Panc1 (cell line): ENCODE measurements at regions not wholly inside any gene's neighbourhood (a gene's known extent, or its start where the extent isn't known, plus 50 kb on each side); places are given as distances from the start of the nearest gene placed in this dataset.

Experiments
- POLR2AphosphoS5 ChIP-seq: IDR thresholded peaks from 2 replicates; pipeline ENCODE4 v1.6.1; 2012; ENCODE audit warnings: mild to moderate bottlenecking, low read depth, low read length, moderate library complexity
- SIN3A ChIP-seq: IDR thresholded peaks from 2 replicates; pipeline ENCODE4 v1.6.1; 2012; ENCODE audit warnings: low read depth, mild to moderate bottlenecking, low read length, moderate library complexity, borderline replicate concordance; ENCODE audit not compliant: insufficient read depth
- TCF7L2 ChIP-seq: IDR thresholded peaks from 2 replicates; pipeline ENCODE4 v1.6.1; 2011; ENCODE audit warnings: mild to moderate bottlenecking, low read depth, low read length, inconsistent platforms
- TF ChIP-seq, protein P1 (sequence below): fragments of 450-650 bp; IDR thresholded peaks from 2 replicates; pipeline ENCODE4 v1.5.1; 2017; ENCODE audit warnings: mild to moderate bottlenecking
- TF ChIP-seq, protein P2 (sequence below), 2 experiments: IDR thresholded peaks; 2 replicates each; pipeline ENCODE4 v1.6.1; 2011 to 2012; ENCODE audit warnings: low read depth in 2 of 2, control low read depth in 1 of 2, low read length in 1 of 2, mild to moderate bottlenecking in 1 of 2, moderate library complexity in 1 of 2; ENCODE audit not compliant: insufficient read depth in 1 of 2

DNA sequence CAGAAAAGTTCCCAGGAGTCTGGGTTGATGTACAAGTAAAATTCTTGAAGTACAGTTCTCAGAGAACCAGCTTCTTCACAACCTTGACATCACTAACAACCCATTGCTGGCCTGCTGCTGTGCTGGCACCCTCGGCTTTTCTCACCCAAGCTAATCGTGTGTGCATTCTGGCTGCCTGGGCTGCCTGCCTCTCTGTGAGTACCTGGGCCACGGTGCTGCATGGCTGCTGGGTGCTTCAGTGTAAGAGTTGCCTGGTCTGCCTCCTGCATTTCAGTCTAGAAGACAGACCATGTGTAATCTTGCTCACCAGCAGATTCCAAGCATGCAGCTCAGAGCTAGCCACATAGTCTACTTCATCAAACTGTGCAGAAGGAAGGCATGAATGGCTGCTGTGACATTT, 50.5 kb upstream of the MEDAG start:
- no peak for TF ChIP-seq POLR2AphosphoS5
- TF ChIP-seq, protein P1, sequence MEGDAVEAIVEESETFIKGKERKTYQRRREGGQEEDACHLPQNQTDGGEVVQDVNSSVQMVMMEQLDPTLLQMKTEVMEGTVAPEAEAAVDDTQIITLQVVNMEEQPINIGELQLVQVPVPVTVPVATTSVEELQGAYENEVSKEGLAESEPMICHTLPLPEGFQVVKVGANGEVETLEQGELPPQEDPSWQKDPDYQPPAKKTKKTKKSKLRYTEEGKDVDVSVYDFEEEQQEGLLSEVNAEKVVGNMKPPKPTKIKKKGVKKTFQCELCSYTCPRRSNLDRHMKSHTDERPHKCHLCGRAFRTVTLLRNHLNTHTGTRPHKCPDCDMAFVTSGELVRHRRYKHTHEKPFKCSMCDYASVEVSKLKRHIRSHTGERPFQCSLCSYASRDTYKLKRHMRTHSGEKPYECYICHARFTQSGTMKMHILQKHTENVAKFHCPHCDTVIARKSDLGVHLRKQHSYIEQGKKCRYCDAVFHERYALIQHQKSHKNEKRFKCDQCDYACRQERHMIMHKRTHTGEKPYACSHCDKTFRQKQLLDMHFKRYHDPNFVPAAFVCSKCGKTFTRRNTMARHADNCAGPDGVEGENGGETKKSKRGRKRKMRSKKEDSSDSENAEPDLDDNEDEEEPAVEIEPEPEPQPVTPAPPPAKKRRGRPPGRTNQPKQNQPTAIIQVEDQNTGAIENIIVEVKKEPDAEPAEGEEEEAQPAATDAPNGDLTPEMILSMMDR: no peak
- TF ChIP-seq SIN3A: no peak
- TF ChIP-seq, protein P2, sequence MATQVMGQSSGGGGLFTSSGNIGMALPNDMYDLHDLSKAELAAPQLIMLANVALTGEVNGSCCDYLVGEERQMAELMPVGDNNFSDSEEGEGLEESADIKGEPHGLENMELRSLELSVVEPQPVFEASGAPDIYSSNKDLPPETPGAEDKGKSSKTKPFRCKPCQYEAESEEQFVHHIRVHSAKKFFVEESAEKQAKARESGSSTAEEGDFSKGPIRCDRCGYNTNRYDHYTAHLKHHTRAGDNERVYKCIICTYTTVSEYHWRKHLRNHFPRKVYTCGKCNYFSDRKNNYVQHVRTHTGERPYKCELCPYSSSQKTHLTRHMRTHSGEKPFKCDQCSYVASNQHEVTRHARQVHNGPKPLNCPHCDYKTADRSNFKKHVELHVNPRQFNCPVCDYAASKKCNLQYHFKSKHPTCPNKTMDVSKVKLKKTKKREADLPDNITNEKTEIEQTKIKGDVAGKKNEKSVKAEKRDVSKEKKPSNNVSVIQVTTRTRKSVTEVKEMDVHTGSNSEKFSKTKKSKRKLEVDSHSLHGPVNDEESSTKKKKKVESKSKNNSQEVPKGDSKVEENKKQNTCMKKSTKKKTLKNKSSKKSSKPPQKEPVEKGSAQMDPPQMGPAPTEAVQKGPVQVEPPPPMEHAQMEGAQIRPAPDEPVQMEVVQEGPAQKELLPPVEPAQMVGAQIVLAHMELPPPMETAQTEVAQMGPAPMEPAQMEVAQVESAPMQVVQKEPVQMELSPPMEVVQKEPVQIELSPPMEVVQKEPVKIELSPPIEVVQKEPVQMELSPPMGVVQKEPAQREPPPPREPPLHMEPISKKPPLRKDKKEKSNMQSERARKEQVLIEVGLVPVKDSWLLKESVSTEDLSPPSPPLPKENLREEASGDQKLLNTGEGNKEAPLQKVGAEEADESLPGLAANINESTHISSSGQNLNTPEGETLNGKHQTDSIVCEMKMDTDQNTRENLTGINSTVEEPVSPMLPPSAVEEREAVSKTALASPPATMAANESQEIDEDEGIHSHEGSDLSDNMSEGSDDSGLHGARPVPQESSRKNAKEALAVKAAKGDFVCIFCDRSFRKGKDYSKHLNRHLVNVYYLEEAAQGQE (IDR thresholded peaks at IDR 0.05; ENCODE audit: insufficient read depth in 1 of 2, low read depth in 2 of 2, low read length in 1 of 2): no peak
- TF ChIP-seq TCF7L2: no peak
